HCT116 (cell line): ENCODE measurements at regions not wholly inside any gene's neighbourhood (a gene's known extent, or its start where the extent isn't known, plus 50 kb on each side); places are given as distances from the start of the nearest gene placed in this dataset.

Experiments used
- ATAC-seq: fragments of 200-7000 bp; cut with Tn5 transposase; 2 replicates; pipeline ENCODE4 v1.9.1; 2020; ENCODE audit warnings: mild to moderate bottlenecking, moderate library complexity
- BruUV-seq: library from RNA; stranded (reverse); fragments of 400-500 nt; replicated peaks from 2 replicates; lab custom pipeline; 2021; lab: Mats Ljungman, UMichigan
- CTCF ChIA-PET: fragments of 300-600 bp; sonication (Branson Sonifier 250); formaldehyde crosslinking; loops from one replicate; lab custom pipeline; 2021; ENCODE audit warnings: antibody characterized with exemption; lab: Charles Lee
- POLR2A ChIA-PET: fragments of 300-600, 350-600 bp; sonication (Branson Sonifier 250); formaldehyde crosslinking; loops from one replicate; lab custom pipeline; 2021; ENCODE audit warnings: antibody characterized with exemption; lab: Charles Lee
- RAD21 ChIA-PET, 2 experiments: fragments of 300-600 bp; sonication (Branson Sonifier 250); formaldehyde crosslinking; loops; one replicate each; lab custom pipeline; 2023; ENCODE audit warnings: low total read pairs in 2 of 2; ENCODE audit not compliant: uncharacterized antibody in 2 of 2, unreplicated experiment in 2 of 2, low non-redundant PET in 1 of 2; lab: Charles Lee
- DNase-seq: peaks from one replicate; pipeline ENCODE4 v3.0.0-alpha.2; 2010; ENCODE audit warnings: low read depth, low spot score
- H2AFZ ChIP-seq: fragments of 200-600 bp; shearing (Covaris generic), sonication (generic); 2 replicates; pipeline ENCODE4 v1.6.1; 2017; ENCODE audit warnings: low read depth, mixed run types, mixed read lengths, antibody characterized with exemption, low read length; ENCODE audit not compliant: poor library complexity, severe bottlenecking
- H3K27ac ChIP-seq: 2 replicates; pipeline ENCODE4 v1.5.1; 2012; ENCODE audit warnings: low read depth, low read length
- H3K27me3 ChIP-seq: fragments of 200-600 bp; sonication (generic); 2 replicates; pipeline ENCODE4 v1.6.1; 2016; ENCODE audit warnings: mixed run types, low read length, mixed read lengths; ENCODE audit not compliant: insufficient read depth
- H3K36me3 ChIP-seq, 2 experiments: fragments of 200-500 bp in 1 of 2; fragments of 200-600 bp in 1 of 2; sonication (Bioruptor generic) in 1 of 2; sonication (generic) in 1 of 2; 2 replicates each; pipeline versions ENCODE4 v1.5.1 to v1.6.1; 2014 to 2016; ENCODE audit warnings: low read length in 2 of 2, inconsistent platforms in 1 of 2, mixed read lengths in 1 of 2, mixed run types in 1 of 2; ENCODE audit not compliant: insufficient read depth in 2 of 2, control insufficient read depth in 1 of 2
- H3K4me1 ChIP-seq, 2 experiments: fragments of 200-600 bp in 1 of 2; sonication (generic) in 1 of 2; 2 replicates each; pipeline versions ENCODE4 v1.5.1 to v1.6.1; 2012 to 2017; ENCODE audit warnings: low read length in 2 of 2, inconsistent platforms in 1 of 2, mild to moderate bottlenecking in 1 of 2, mixed read lengths in 1 of 2, mixed run types in 1 of 2, moderate library complexity in 1 of 2; ENCODE audit not compliant: insufficient read depth in 2 of 2, control insufficient read depth in 1 of 2
- H3K4me2 ChIP-seq: fragments of 200-600 bp; sonication (generic); 2 replicates; pipeline ENCODE4 v1.6.1; 2017; ENCODE audit warnings: mixed run types, low read length, mixed read lengths
- H3K4me3 ChIP-seq, 2 experiments: fragments of 200-600 bp in 1 of 2; sonication (generic) in 1 of 2; replicated peaks in 1 of 2; 2 replicates each; pipeline ENCODE4 v1.5.1; 2011 to 2016; ENCODE audit warnings: low read length in 2 of 2, control low read depth in 1 of 2, low read depth in 1 of 2, mild to moderate bottlenecking in 1 of 2, mixed read lengths in 1 of 2, mixed run types in 1 of 2
- H3K79me2 ChIP-seq: fragments of 200-600 bp; sonication (generic); 2 replicates; pipeline ENCODE4 v1.6.1; 2017; ENCODE audit warnings: mild to moderate bottlenecking, mixed run types, low read length, moderate library complexity, mixed read lengths; ENCODE audit not compliant: insufficient read depth
- H3K9ac ChIP-seq: fragments of 200-600 bp; sonication (generic); 2 replicates; pipeline ENCODE4 v1.6.1; 2016; ENCODE audit warnings: low read length, mixed read lengths
- H3K9me2 ChIP-seq: fragments of 200-600 bp; sonication (generic), shearing (Covaris generic); 2 replicates; pipeline ENCODE4 v1.6.1; 2017; ENCODE audit warnings: mixed run types, mild to moderate bottlenecking, moderate library complexity; ENCODE audit not compliant: insufficient read depth
- H3K9me3 ChIP-seq, 2 experiments: fragments of 200-500 bp in 1 of 2; fragments of 200-600 bp in 1 of 2; sonication (Bioruptor generic) in 1 of 2; sonication (generic) in 1 of 2; 2 replicates each; pipeline ENCODE4 v1.6.1; 2014 to 2017; ENCODE audit warnings: low read length in 2 of 2, mixed read lengths in 2 of 2, inconsistent platforms in 1 of 2, low read depth in 1 of 2, mild to moderate bottlenecking in 1 of 2, mixed run types in 1 of 2, moderate library complexity in 1 of 2; ENCODE audit not compliant: control insufficient read depth in 1 of 2, insufficient read depth in 1 of 2
- H4K20me1 ChIP-seq: fragments of 200-600 bp; sonication (generic), shearing (Covaris generic); 2 replicates; pipeline ENCODE4 v1.6.1; 2017; ENCODE audit warnings: mixed run types, mild to moderate bottlenecking, moderate library complexity; ENCODE audit not compliant: insufficient read depth
- ATF3 ChIP-seq: IDR thresholded peaks from 2 replicates; pipeline ENCODE4 v1.6.1; 2012
- CBX3 ChIP-seq: IDR thresholded peaks from 2 replicates; pipeline ENCODE4 v1.6.1; 2012; ENCODE audit warnings: low read depth
- ELF1 ChIP-seq: IDR thresholded peaks from 2 replicates; pipeline ENCODE4 v1.6.1; 2012; ENCODE audit warnings: low read depth, borderline replicate concordance
- EZH2 ChIP-seq: fragments of 200-600 bp; sonication (generic); IDR thresholded peaks from 2 replicates; pipeline ENCODE4 v1.6.1; 2017; ENCODE audit warnings: antibody characterized with exemption, mixed run types
- JUND ChIP-seq: IDR thresholded peaks from 2 replicates; pipeline ENCODE4 v1.6.1; 2012
- MAX ChIP-seq: IDR thresholded peaks from 2 replicates; pipeline ENCODE4 v1.6.1; 2012
- POLR2A ChIP-seq: IDR thresholded peaks from 2 replicates; pipeline ENCODE4 v1.7.0; 2011; ENCODE audit warnings: borderline replicate concordance; ENCODE audit not compliant: insufficient read depth, insufficient read length; ENCODE audit errors: extremely low read depth
- REST ChIP-seq: IDR thresholded peaks from 2 replicates; pipeline ENCODE4 v1.6.1; 2012; ENCODE audit warnings: low read depth
- SIN3A ChIP-seq: IDR thresholded peaks from 2 replicates; pipeline ENCODE4 v1.6.1; 2012; ENCODE audit warnings: low read depth
- SP1 ChIP-seq: IDR thresholded peaks from 2 replicates; pipeline ENCODE4 v1.6.1; 2012; ENCODE audit warnings: low read depth
- SRF ChIP-seq: IDR thresholded peaks from 2 replicates; pipeline ENCODE4 v1.6.1; 2012; ENCODE audit warnings: low read depth
- YY1 ChIP-seq: IDR thresholded peaks from 2 replicates; pipeline ENCODE4 v1.6.1; 2011; ENCODE audit warnings: low read length, low read depth, moderate library complexity, mild to moderate bottlenecking; ENCODE audit not compliant: insufficient replicate concordance; ENCODE audit errors: extremely low read depth
- intact Hi-C: fragments of 100-400 bp; cut with micrococcal nuclease; formaldehyde crosslinking; loops from 2 replicates; pipeline ENCODE4 v1.10.0; 2022

DNA sequence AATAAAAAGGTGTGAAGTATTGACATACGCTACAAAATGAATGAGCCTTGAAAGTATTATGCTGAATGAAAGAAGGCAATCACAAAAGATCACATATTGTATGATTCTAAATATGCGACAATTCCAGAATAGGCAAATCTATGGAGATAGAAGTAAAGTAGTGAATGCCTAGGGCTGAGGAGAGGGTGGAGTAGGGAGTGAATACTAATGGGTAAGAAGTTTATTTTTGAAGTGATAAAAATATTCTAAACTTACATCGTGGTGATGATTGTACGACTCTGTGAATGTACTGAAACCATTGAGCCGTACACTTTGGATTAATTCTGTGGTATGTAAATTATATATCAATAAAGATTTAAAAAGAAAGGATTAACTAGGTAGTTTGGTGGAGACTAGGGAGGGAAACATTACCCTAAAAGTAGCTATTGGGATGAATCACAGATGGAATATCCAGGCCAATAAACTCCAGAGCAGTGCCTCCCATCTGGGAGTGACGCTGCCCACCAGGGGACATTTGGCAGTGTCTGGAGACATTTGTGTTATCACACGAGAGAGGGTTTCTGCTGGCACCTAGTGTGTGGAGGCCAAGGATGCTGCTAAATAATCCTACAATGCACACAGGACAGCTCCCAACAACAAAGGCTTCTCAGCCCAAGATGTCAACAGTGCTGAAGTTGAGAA, 214.2 kb upstream of the PCSK2 start:
- Histone ChIP-seq H3K9me2 (no peaks in the 10 kb centered on the region), H3K9me3 (no peaks in the 10 kb centered on the region), H3K27me3 (no peaks in the 10 kb centered on the region), H3K4me3 (no peak overlapping the region), H4K20me1 (no peaks in the 10 kb centered on the region), H3K4me1 (no peaks in the 10 kb centered on the region), H3K27ac (no peak overlapping the region), H3K9ac (no peak overlapping the region), H3K79me2 (no peaks in the 10 kb centered on the region), H3K4me2 (no peak overlapping the region), H2AFZ (no peak overlapping the region), H3K36me3 (no peaks in the 10 kb centered on the region)
- DNase-seq (no peak), ATAC-seq (no peak)
- intact Hi-C loops: no loop called here
- ChIA-PET RAD21 (no interaction called here), POLR2A (no interaction called here), CTCF (no interaction called here)
- TF ChIP-seq EZH2 (no peak), POLR2A (no peak), CBX3 (no peak), MAX (no peak), JUND (no peak), REST (no peak), SIN3A (no peak), ELF1 (no peak), SP1 (no peak), YY1 (no peak), SRF (no peak), ATF3 (no peak)
- no TSS peak for BruUV-seq
